ENCODE measurements at regions not wholly inside any gene's neighbourhood (a gene's known extent, or its start where the extent isn't known, plus 50 kb on each side); places are given as distances from the start of the nearest gene placed in this dataset.
"Not testable (repeated sequence)": the region's sequence is repeated elsewhere in the genome, so short reads cannot be mapped to it uniquely, and the experiment has no call there.

GRCh38 chr14:53386362-53386761 is 233.2 kb upstream of the DDHD1 start:
- DNase-seq: no peak

GRCh38 chr14:53384536-53384935 is 231.4 kb upstream of the DDHD1 start:
- DNase-seq: no peak

GRCh38 chr14:53384073-53384472 is 230.9 kb upstream of the DDHD1 start:
- DNase-seq: no peak

GRCh38 chr14:53381895-53382294 is 228.8 kb upstream of the DDHD1 start:
- no peak for DNase-seq

- no peak for DNase-seq
Measured at GRCh38 chr14:53380867-53381225, 227.7 kb upstream of the DDHD1 start.

GRCh38 chr14:53380052-53380866 is 227.1 kb upstream of the DDHD1 start:
- peak; percentile 35 for DNase-seq

- no peak for DNase-seq
Measured at GRCh38 chr14:53378142-53378541, 225.0 kb upstream of the DDHD1 start.

GRCh38 chr14:53376064-53376463 is 222.9 kb upstream of the DDHD1 start:
- DNase-seq: no peak

GRCh38 chr14:53375599-53375998 is 222.5 kb upstream of the DDHD1 start:
- DNase-seq: no peak

- peak; percentile 84 for DNase-seq
Measured at GRCh38 chr14:53368711-53369201, 215.6 kb upstream of the DDHD1 start.

- DNase-seq: no peak
Measured at GRCh38 chr14:53368066-53368465, 214.9 kb upstream of the DDHD1 start.

- DNase-seq: peak; percentile 79
Measured at GRCh38 chr14:53367644-53368026, 214.5 kb upstream of the DDHD1 start.

- peak; percentile 35 for DNase-seq
Measured at GRCh38 chr14:53365486-53366130, 212.5 kb upstream of the DDHD1 start.

GRCh38 chr14:53362916-53363315 is 209.8 kb upstream of the DDHD1 start:
- not testable (repeated sequence) for DNase-seq

GRCh38 chr14:53360829-53361228 is 207.7 kb upstream of the DDHD1 start:
- no peak for DNase-seq

GRCh38 chr14:53358166-53358565 is 205.0 kb upstream of the DDHD1 start:
- DNase-seq: no peak

GRCh38 chr14:53356361-53357150 is 203.4 kb upstream of the DDHD1 start:
- DNase-seq: peak; percentile 26

GRCh38 chr14:53355581-53356112 is 202.5 kb upstream of the DDHD1 start:
- DNase-seq: peak; percentile 76

GRCh38 chr14:53354336-53354735 is 201.2 kb upstream of the DDHD1 start:
- no peak for DNase-seq

- no peak for DNase-seq
Measured at GRCh38 chr14:53350866-53351265, 197.7 kb upstream of the DDHD1 start.

- no peak for DNase-seq
Measured at GRCh38 chr14:53350429-53350828, 197.3 kb upstream of the DDHD1 start.

- no peak for DNase-seq
Measured at GRCh38 chr14:53346988-53347387, 193.9 kb upstream of the DDHD1 start.

- DNase-seq: no peak
Measured at GRCh38 chr14:53341324-53341723, 188.2 kb upstream of the DDHD1 start.

All from fibroblast of skin of right biceps (primary cell).